Transverse colon (tissue), 4 donors: ENCODE measurements at regions not wholly inside any gene's neighbourhood (a gene's known extent, or its start where the extent isn't known, plus 50 kb on each side); places are given as distances from the start of the nearest gene placed in this dataset.

Source experiments
- DNase-seq: peaks from one replicate; pipeline ENCODE4 v3.0.0-alpha.2; 2019
- H3K27ac ChIP-seq, 4 donors: fragments of 200-600 bp; sonication (generic); 2 replicates each; pipeline ENCODE4 v1.5.1; 2016 to 2018; ENCODE audit warnings: inconsistent platforms in 4 of 4
- H3K27me3 ChIP-seq: fragments of 200-600 bp; sonication (generic); 2 replicates; pipeline ENCODE4 v1.5.1; 2017; ENCODE audit warnings: inconsistent platforms
- H3K36me3 ChIP-seq, 4 donors: fragments of 200-600 bp; sonication (generic); 2 replicates each; pipeline ENCODE4 v1.5.1; 2017 to 2019; ENCODE audit warnings: inconsistent platforms in 4 of 4
- H3K4me1 ChIP-seq, 4 donors: fragments of 200-600 bp; sonication (generic); 2 replicates each; pipeline ENCODE4 v1.5.1; 2017 to 2020; ENCODE audit warnings: inconsistent platforms in 4 of 4
- H3K4me3 ChIP-seq, 4 donors: fragments of 200-600 bp; sonication (generic); 1 replicate in 1 of 4; 2 replicates in 3 of 4; pipeline versions ENCODE4 v1.5.1 to v1.6.1; 2017 to 2019; ENCODE audit warnings: inconsistent platforms in 4 of 4
- H3K9me3 ChIP-seq, 2 donors: fragments of 200-600 bp; sonication (generic); 2 replicates each; pipeline ENCODE4 v1.5.1; 2017 to 2019; ENCODE audit warnings: inconsistent platforms in 2 of 2
- CTCF ChIP-seq, 5 experiments: fragments of 200-600 bp in 3 of 5; fragments of 450-650 bp in 2 of 5; sonication (generic) in 3 of 5; IDR thresholded peaks; 1 replicate in 2 of 5; 2 replicates in 3 of 5; pipeline ENCODE4 v1.5.1; 2016 to 2017; ENCODE audit warnings: antibody characterized with exemption in 5 of 5, inconsistent platforms in 3 of 5, mild to moderate bottlenecking in 2 of 5, moderate library complexity in 1 of 5
- EP300 ChIP-seq: sonication (generic); formaldehyde crosslinking; IDR thresholded peaks from one replicate; pipeline ENCODE4 v1.6.1; 2017; ENCODE audit warnings: antibody characterized with exemption, low read depth
- POLR2A ChIP-seq: fragments of 450-650 bp; IDR thresholded peaks from one replicate; pipeline ENCODE4 v1.6.1; 2016; ENCODE audit warnings: antibody characterized with exemption, mild to moderate bottlenecking, moderate library complexity
- POLR2AphosphoS5 ChIP-seq, 3 donors: sonication (generic); formaldehyde crosslinking; IDR thresholded peaks; one replicate each; pipeline ENCODE4 v1.6.1; 2016; ENCODE audit warnings: antibody characterized with exemption in 3 of 3
- WGBS, 2 donors: methylation state at CpG; one replicate each; pipeline ENCODE4 v1.1.5; 2018; ENCODE audit warnings: low coverage in 1 of 2; 5-methylcytosine and 5-hydroxymethylcytosine counted together
- in situ Hi-C, 4 donors: fragments of 200-750 bp; cut with MboI; loops; one replicate each; pipeline versions ENCODE4 v1.15.0 to v1.15.1; 2017; ENCODE audit warnings: low sequenced_read_pairs in 3 of 4, low pct_ligation_motif_present in 1 of 4, low pct_unique_long_range_greater_than_20kb in 1 of 4
- intact Hi-C: fragments of 100-400 bp; cut with DNase I; formaldehyde crosslinking; loops from one replicate; pipeline ENCODE4 v1.15.1; 2023; ENCODE audit warnings: low total_unique reads

GRCh38 chr6:93008375-93008774 lies 411.0 kb downstream of the EPHA7 start:
- Histone ChIP-seq H3K9me3 (no peaks in the 10 kb centered on the region), H3K27me3 (no peaks in the 10 kb centered on the region), H3K4me3 (no peak overlapping the region), H3K27ac (no peak overlapping the region), H3K4me1 (no peaks in the 10 kb centered on the region), H3K36me3 (no peaks in the 10 kb centered on the region)
- in situ Hi-C loops (no loop called here), intact Hi-C loops (no loop called here)
- no peak for DNase-seq
- no peak for TF ChIP-seq CTCF (IDR thresholded peaks at IDR 0.05)
- TF ChIP-seq EP300, result no peak
- TF ChIP-seq POLR2AphosphoS5 (IDR thresholded peaks at IDR 0.05), result no peak
- TF ChIP-seq POLR2A, result no peak

- H3K36me3 ChIP-seq, result no peaks in the 10 kb centered on the region
- DNase-seq, result no peak
- intact Hi-C loops (no loop called here), in situ Hi-C loops (no loop called here)
- no peaks in the 10 kb centered on the region for H3K27me3 ChIP-seq
- TF ChIP-seq EP300, result no peak
- TF ChIP-seq POLR2AphosphoS5 (IDR thresholded peaks at IDR 0.05), result no peak
- no peak for TF ChIP-seq POLR2A
- no peak for TF ChIP-seq CTCF (IDR thresholded peaks at IDR 0.05)
- WGBS, 2 donors, result 29 to 55% methylated on average over 1 to 3 of the region's 3 CpGs
- no peak overlapping the region for H3K27ac ChIP-seq
- H3K4me1 ChIP-seq, result no peaks in the 10 kb centered on the region
- H3K9me3 ChIP-seq, result no peaks in the 10 kb centered on the region
- H3K4me3 ChIP-seq, result no peak overlapping the region
Measured at GRCh38 chr6:92989656-92990055, 429.7 kb downstream of the EPHA7 start.

GRCh38 chr6:92979281-92979680 lies 440.1 kb downstream of the EPHA7 start:
- TF ChIP-seq POLR2AphosphoS5 (IDR thresholded peaks at IDR 0.05), result no peak
- no peak for TF ChIP-seq CTCF (IDR thresholded peaks at IDR 0.05)
- TF ChIP-seq EP300, result no peak
- H3K36me3 ChIP-seq, result no peaks in the 10 kb centered on the region
- H3K9me3 ChIP-seq, result no peaks in the 10 kb centered on the region
- no peaks in the 10 kb centered on the region for H3K27me3 ChIP-seq
- intact Hi-C loops (no loop called here), in situ Hi-C loops (no loop called here)
- no peaks in the 10 kb centered on the region for H3K4me1 ChIP-seq
- H3K4me3 ChIP-seq, result no peak overlapping the region
- H3K27ac ChIP-seq, result no peak overlapping the region
- WGBS, 2 donors, result 77 to 88% methylated on average over 2 of the region's 2 CpGs
- no peak for DNase-seq

GRCh38 chr6:92977018-92977417 lies 442.3 kb downstream of the EPHA7 start:
- in situ Hi-C loops (no loop called here), intact Hi-C loops (no loop called here)
- H3K27ac ChIP-seq, result no peak overlapping the region
- no peaks in the 10 kb centered on the region for H3K27me3 ChIP-seq
- H3K4me1 ChIP-seq, result no peaks in the 10 kb centered on the region
- no peak for TF ChIP-seq CTCF (IDR thresholded peaks at IDR 0.05)
- no peak for TF ChIP-seq EP300
- no peak for TF ChIP-seq POLR2AphosphoS5 (IDR thresholded peaks at IDR 0.05)
- no peak for TF ChIP-seq POLR2A
- H3K36me3 ChIP-seq, result no peaks in the 10 kb centered on the region
- WGBS, 2 donors, result 38 to 41% methylated on average over 1 of the region's 1 CpG
- H3K4me3 ChIP-seq, result no peak overlapping the region
- H3K9me3 ChIP-seq, result no peaks in the 10 kb centered on the region
- no peak for DNase-seq
